Neural progenitor cell (in vitro differentiated cells): ENCODE measurements at regions not wholly inside any gene's neighbourhood (a gene's known extent, or its start where the extent isn't known, plus 50 kb on each side); places are given as distances from the start of the nearest gene placed in this dataset.

ENCODE experiments used
- CTCF ChIP-seq: fragments of 200-600 bp; sonication (generic); IDR thresholded peaks from 2 replicates; pipeline ENCODE4 v1.5.1; 2017; ENCODE audit warnings: antibody characterized with exemption, mild to moderate bottlenecking
- EZH2 ChIP-seq: fragments of 200-600 bp; sonication (generic); IDR thresholded peaks from 2 replicates; pipeline ENCODE4 v1.6.1; 2017; ENCODE audit warnings: antibody characterized with exemption, mild to moderate bottlenecking, moderate library complexity

- no peak for TF ChIP-seq CTCF
- no peak for TF ChIP-seq EZH2
Measured at GRCh38 chr2:121076498-121076820, 208.5 kb downstream of the TFCP2L1 start.
